Heart left ventricle (tissue), 13 donors: ENCODE measurements at regions not wholly inside any gene's neighbourhood (a gene's known extent, or its start where the extent isn't known, plus 50 kb on each side); places are given as distances from the start of the nearest gene placed in this dataset.

Experiments
- CTCF ChIP-seq, 12 donors: fragments of 200-600 bp; sonication (generic) in 4 of 12; IDR thresholded peaks; one replicate each; pipeline versions ENCODE4 v1.5.0 to v1.8.0; 2018 to 2022; ENCODE audit warnings: antibody characterized with exemption in 12 of 12, mild to moderate bottlenecking in 5 of 12
- POLR2A ChIP-seq, 2 donors: fragments of 450-650 bp; IDR thresholded peaks; one replicate each; pipeline ENCODE4 v1.6.1; 2017; ENCODE audit warnings: antibody characterized with exemption in 2 of 2, mild to moderate bottlenecking in 2 of 2, moderate library complexity in 2 of 2
- donor health status: ischemic (EF 13 %, LVEDD 7.1; RV severe dilation, severe dysfunction).
- donor health status: DM: no; HTN: yes; CAD: no.
- donor health status: DM: no; HTN: no; CAD: no.
- donor health status: ischemic (EF 25% LVEDD 6.9; RV normal size, moderate dysfunction).
- donor health status: ischemic (EF 25% LVEDD 5.7; RV mildly dilated, moderate dysfunction).
- donor health status: ischemic (EF 35%, LVEDD 5.7; RV mildly dilated, moderate dysfunction).
- donor health status: nonischemic (EF 11% LVEDD 7.7; RV severe dilation, severe dysfunction).
- donor health status: DM: yes; HTN: yes; CAD: no.
- donor health status: PGD.
- donor health status: ischemic (EF 29% LVEDD 5.4; RV normal size, mild dysfunction).
- donor health status: nonischemic (EF 23%, LVEDD 6.1; RV moderate dilation, normal function).

- TF ChIP-seq CTCF (IDR thresholded peaks at IDR 0.05) (no peak), POLR2A (IDR thresholded peaks at IDR 0.05) (no peak)
Measured at GRCh38 chr10:78702876-78703275, 365.9 kb upstream of the ZMIZ1 start.
